Fibroblast of lung (primary cell): ENCODE measurements at regions not wholly inside any gene's neighbourhood (a gene's known extent, or its start where the extent isn't known, plus 50 kb on each side); places are given as distances from the start of the nearest gene placed in this dataset.
"Not testable (repeated sequence)": the region's sequence is repeated elsewhere in the genome, so short reads cannot be mapped to it uniquely, and the experiment has no call there.

Source experiments
- CTCF ChIP-seq, 2 donors: IDR thresholded peaks in 1 of 2; conservative IDR thresholded peaks in 1 of 2; 1 replicate in 1 of 2; 2 replicates in 1 of 2; pipeline ENCODE4 v1.5.1; 2011 to 2012; ENCODE audit warnings: low read length in 2 of 2, control low read depth in 1 of 2, inconsistent platforms in 1 of 2, low read depth in 1 of 2, mild to moderate bottlenecking in 1 of 2
- EZH2 ChIP-seq: IDR thresholded peaks from 2 replicates; pipeline ENCODE4 v1.5.1; 2012; ENCODE audit warnings: low read length, control low read depth, mild to moderate bottlenecking; ENCODE audit errors: missing control alignments

GRCh38 chr11:130682471-130682870 is 233.8 kb downstream of the SNX19 start:
- TF ChIP-seq CTCF (conservative IDR thresholded peaks at IDR 0.05 in 1 of 2, IDR thresholded peaks at IDR 0.05 in 1 of 2; ENCODE audit: low read depth in 1 of 2, low read length in 2 of 2); EZH2: not testable (repeated sequence)
